OCI-LY1 (cell line): ENCODE measurements at regions not wholly inside any gene's neighbourhood (a gene's known extent, or its start where the extent isn't known, plus 50 kb on each side); places are given as distances from the start of the nearest gene placed in this dataset.

Experiments used
- H2AFZ ChIP-seq: fragments of 200-600 bp; sonication (generic), shearing (Covaris generic); 2 replicates; pipeline ENCODE4 v1.6.0; 2014; ENCODE audit warnings: antibody characterized with exemption, mild to moderate bottlenecking, low read length
- H3F3A ChIP-seq: fragments of 200-600 bp; sonication (generic), shearing (Covaris generic); 2 replicates; pipeline ENCODE4 v1.6.0; 2014; ENCODE audit warnings: mild to moderate bottlenecking, antibody characterized with exemption, low read length, moderate library complexity; ENCODE audit not compliant: insufficient read depth
- H3K27ac ChIP-seq: fragments of 200-600 bp; sonication (generic); 2 replicates; pipeline ENCODE4 v1.5.1; 2014; ENCODE audit warnings: low read length, mixed run types, mild to moderate bottlenecking, low read depth; ENCODE audit not compliant: poor library complexity, severe bottlenecking
- H3K27me3 ChIP-seq: fragments of 200-600 bp; sonication (generic); 2 replicates; pipeline ENCODE4 v1.6.0; 2014; ENCODE audit warnings: antibody characterized with exemption, mild to moderate bottlenecking, low read length, moderate library complexity; ENCODE audit not compliant: insufficient read depth
- H3K36me3 ChIP-seq: fragments of 200-600 bp; sonication (generic); 2 replicates; pipeline ENCODE4 v1.6.1; 2014; ENCODE audit warnings: mild to moderate bottlenecking, antibody characterized with exemption, low read length, moderate library complexity, mixed read lengths; ENCODE audit not compliant: insufficient read depth
- H3K4me1 ChIP-seq: fragments of 200-600 bp; sonication (generic); 2 replicates; pipeline ENCODE4 v1.5.1; 2014; ENCODE audit warnings: mild to moderate bottlenecking, low read length, moderate library complexity; ENCODE audit not compliant: insufficient read depth, severe bottlenecking
- H3K4me2 ChIP-seq: fragments of 200-600 bp; sonication (generic), shearing (Covaris generic); 2 replicates; pipeline ENCODE4 v1.6.1; 2014; ENCODE audit warnings: low read length
- H3K4me3 ChIP-seq: fragments of 200-600 bp; sonication (generic); 2 replicates; pipeline ENCODE4 v1.5.1; 2014; ENCODE audit warnings: low read length, low read depth, mild to moderate bottlenecking, mixed read lengths; ENCODE audit not compliant: poor library complexity, severe bottlenecking
- H3K79me2 ChIP-seq: fragments of 200-600 bp; shearing (Covaris generic); 2 replicates; pipeline ENCODE4 v1.6.1; 2016; ENCODE audit warnings: mixed run types, low read length, mixed read lengths; ENCODE audit not compliant: insufficient read depth
- H3K9ac ChIP-seq: fragments of 200-600 bp; sonication (generic), shearing (Covaris generic); 2 replicates; pipeline ENCODE4 v1.6.1; 2014; ENCODE audit warnings: mild to moderate bottlenecking, low read length, mixed read lengths
- H3K9me2 ChIP-seq: fragments of 200-600 bp; sonication (generic), shearing (Covaris generic); 2 replicates; pipeline ENCODE4 v1.6.1; 2014; ENCODE audit warnings: low read depth, mild to moderate bottlenecking, low read length, mixed read lengths
- H3K9me3 ChIP-seq: fragments of 200-600 bp; shearing (Covaris generic); 2 replicates; pipeline ENCODE4 v1.6.1; 2014; ENCODE audit warnings: low read length, mixed read lengths
- H4K20me1 ChIP-seq: fragments of 200-600 bp; sonication (generic), shearing (Covaris generic); 2 replicates; pipeline ENCODE4 v1.6.0; 2016; ENCODE audit warnings: mild to moderate bottlenecking, low read length; ENCODE audit not compliant: insufficient read depth
- EZH2 ChIP-seq: fragments of 200-600 bp; sonication (generic), shearing (Covaris generic); IDR thresholded peaks from 2 replicates; pipeline ENCODE4 v1.8.0; 2017; ENCODE audit warnings: borderline replicate concordance, mixed run types, mild to moderate bottlenecking, antibody characterized with exemption, low read length, moderate library complexity, mixed read lengths
- TF ChIP-seq, protein P1 (sequence below): fragments of 200-600 bp; sonication (generic), shearing (Covaris generic); IDR thresholded peaks from 2 replicates; pipeline ENCODE4 v1.5.1; 2017; ENCODE audit warnings: mild to moderate bottlenecking, antibody characterized with exemption, low read length, moderate library complexity, mixed read lengths

DNA sequence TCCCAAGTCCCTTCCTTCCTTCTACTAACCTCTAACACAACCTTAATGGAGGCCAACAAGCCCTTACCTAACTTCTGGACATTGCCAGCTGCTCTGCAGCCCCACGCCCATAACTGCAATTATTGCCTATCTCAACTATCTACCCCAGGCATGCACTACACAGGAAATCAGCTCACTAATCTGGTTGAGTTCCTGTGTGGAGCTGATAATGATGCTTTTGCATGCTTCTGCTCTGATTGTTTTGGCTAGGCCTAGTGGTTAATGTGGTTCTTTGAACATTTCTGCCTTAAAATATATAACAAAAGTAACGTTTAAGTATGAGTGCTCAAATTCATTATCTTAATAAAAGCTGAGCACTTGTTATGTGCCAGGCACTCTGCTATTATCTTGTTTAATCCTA lies 463.9 kb downstream of the MFSD1 start:
- Histone ChIP-seq H3K9ac (no peak overlapping the region), H3K36me3 (no peaks in the 10 kb centered on the region), H3K9me2 (no peaks in the 10 kb centered on the region), H3K4me1 (no peaks in the 10 kb centered on the region), H2AFZ (no peak overlapping the region), H3K27ac (no peak overlapping the region), H3K4me3 (no peak overlapping the region), H4K20me1 (0 out of 2 replicates have a peak, but pooled peaks cover 3% of the 10 kb centered on the region), H3K4me2 (no peak overlapping the region), H3F3A (no peaks in the 10 kb centered on the region), H3K79me2 (no peaks in the 10 kb centered on the region), H3K27me3 (no peaks in the 10 kb centered on the region), H3K9me3 (no peaks in the 10 kb centered on the region)
- no peak for TF ChIP-seq EZH2
- TF ChIP-seq, protein P1, sequence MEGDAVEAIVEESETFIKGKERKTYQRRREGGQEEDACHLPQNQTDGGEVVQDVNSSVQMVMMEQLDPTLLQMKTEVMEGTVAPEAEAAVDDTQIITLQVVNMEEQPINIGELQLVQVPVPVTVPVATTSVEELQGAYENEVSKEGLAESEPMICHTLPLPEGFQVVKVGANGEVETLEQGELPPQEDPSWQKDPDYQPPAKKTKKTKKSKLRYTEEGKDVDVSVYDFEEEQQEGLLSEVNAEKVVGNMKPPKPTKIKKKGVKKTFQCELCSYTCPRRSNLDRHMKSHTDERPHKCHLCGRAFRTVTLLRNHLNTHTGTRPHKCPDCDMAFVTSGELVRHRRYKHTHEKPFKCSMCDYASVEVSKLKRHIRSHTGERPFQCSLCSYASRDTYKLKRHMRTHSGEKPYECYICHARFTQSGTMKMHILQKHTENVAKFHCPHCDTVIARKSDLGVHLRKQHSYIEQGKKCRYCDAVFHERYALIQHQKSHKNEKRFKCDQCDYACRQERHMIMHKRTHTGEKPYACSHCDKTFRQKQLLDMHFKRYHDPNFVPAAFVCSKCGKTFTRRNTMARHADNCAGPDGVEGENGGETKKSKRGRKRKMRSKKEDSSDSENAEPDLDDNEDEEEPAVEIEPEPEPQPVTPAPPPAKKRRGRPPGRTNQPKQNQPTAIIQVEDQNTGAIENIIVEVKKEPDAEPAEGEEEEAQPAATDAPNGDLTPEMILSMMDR, result no peak

DNA sequence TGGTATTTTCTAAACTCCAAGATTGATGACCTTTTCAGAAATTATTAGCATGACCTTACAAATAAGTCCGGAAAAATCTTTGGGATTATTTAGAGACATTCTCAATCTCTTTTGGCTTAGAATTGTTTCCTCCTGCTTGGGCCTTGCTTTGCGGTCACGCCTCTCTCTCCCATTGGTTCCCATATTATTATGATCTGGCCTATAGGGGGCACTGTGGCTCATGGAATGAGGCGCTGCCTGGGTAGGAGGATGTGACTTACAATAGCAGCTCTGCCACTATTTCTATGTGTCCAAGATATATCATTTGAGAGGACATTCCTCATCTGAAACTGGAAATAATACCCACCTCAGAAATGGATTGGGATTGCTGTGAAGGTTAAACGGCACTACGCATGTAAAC lies 464.9 kb downstream of the MFSD1 start:
- Histone ChIP-seq H3K9me2 (no peaks in the 10 kb centered on the region), H2AFZ (no peak overlapping the region), H3K27ac (no peak overlapping the region), H3K4me2 (no peak overlapping the region), H3K27me3 (no peaks in the 10 kb centered on the region), H3K9me3 (no peaks in the 10 kb centered on the region), H4K20me1 (0 out of 2 replicates have a peak, but pooled peaks cover 3% of the 10 kb centered on the region), H3K36me3 (no peaks in the 10 kb centered on the region), H3F3A (no peaks in the 10 kb centered on the region), H3K4me1 (no peaks in the 10 kb centered on the region), H3K9ac (no peak overlapping the region), H3K79me2 (no peaks in the 10 kb centered on the region), H3K4me3 (no peak overlapping the region)
- TF ChIP-seq, protein P1, result peak; percentile 80
- no peak for TF ChIP-seq EZH2

DNA sequence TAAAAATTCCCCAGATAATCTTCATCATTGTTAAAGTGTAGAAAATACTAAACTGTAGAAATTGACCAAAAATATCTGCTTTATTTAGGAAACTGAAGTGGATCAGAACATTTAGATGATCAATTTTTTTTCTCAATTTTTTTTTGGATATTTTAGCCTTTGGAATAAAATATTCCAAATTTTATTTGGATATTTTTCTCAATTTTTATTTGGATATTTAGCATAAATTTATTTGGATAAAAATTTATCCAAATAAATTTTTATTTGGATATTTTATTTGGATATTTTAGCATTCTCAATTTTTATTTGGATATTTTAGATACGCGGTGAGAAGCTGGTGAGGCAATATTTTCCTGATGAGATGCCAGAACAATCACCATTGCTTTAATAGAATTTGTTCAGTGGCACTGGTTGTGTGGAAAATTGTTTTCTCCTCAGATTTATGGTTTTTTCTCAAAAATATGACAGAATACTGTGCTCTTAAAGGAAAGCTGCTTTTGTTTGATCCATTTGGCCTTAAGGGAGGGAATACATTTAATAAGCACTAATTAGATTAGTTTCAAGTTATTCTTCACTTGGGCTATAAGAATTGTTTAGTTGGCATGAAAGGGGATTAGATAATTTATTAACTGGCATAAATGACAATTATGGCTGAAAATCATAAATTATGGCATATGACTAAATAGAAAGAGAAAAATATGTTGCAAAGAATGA lies 470.1 kb downstream of the MFSD1 start:
- Histone ChIP-seq H3K27me3 (no peaks in the 10 kb centered on the region), H4K20me1 (0 out of 2 replicates have a peak, but pooled peaks cover 3% of the 10 kb centered on the region), H3K4me3 (no peak overlapping the region), H3K4me1 (no peaks in the 10 kb centered on the region), H3K9ac (no peak overlapping the region), H3F3A (no peaks in the 10 kb centered on the region), H2AFZ (no peak overlapping the region), H3K4me2 (no peak overlapping the region), H3K36me3 (no peaks in the 10 kb centered on the region), H3K27ac (no peak overlapping the region), H3K79me2 (no peaks in the 10 kb centered on the region), H3K9me3 (no peaks in the 10 kb centered on the region), H3K9me2 (no peaks in the 10 kb centered on the region)
- TF ChIP-seq, protein P1, result no peak
- no peak for TF ChIP-seq EZH2
